AG04449 (cell line): ENCODE measurements at regions not wholly inside any gene's neighbourhood (a gene's known extent, or its start where the extent isn't known, plus 50 kb on each side); places are given as distances from the start of the nearest gene placed in this dataset.
A peak's percentile ranks its signal among the peaks of the same experiment; 100 is the strongest.

ENCODE experiments used
- CTCF ChIA-PET: fragments of 350-600 bp; formaldehyde crosslinking; extraction: SDS; loops from one replicate; lab custom pipeline; 2021; ENCODE audit warnings: antibody characterized with exemption; lab: Yijun Ruan, JAX
- POLR2A ChIA-PET: fragments of 400-600, 350-600 bp; formaldehyde crosslinking; extraction: SDS; loops from one replicate; lab custom pipeline; 2020; ENCODE audit warnings: antibody characterized with exemption, inconsistent platforms; lab: Yijun Ruan, JAX
- DNase-seq: peaks from one replicate; pipeline ENCODE4 v3.0.0-alpha.2; 2010; ENCODE audit warnings: low read depth, low spot score
- H3K4me3 ChIP-seq: 2 replicates; pipeline ENCODE4 v1.5.1; 2011; ENCODE audit warnings: low read depth, mild to moderate bottlenecking, control low read depth, low read length
- TF ChIP-seq, protein P1 (sequence below): IDR thresholded peaks from one replicate; pipeline ENCODE4 v1.5.1; 2011; ENCODE audit warnings: mild to moderate bottlenecking, moderate library complexity, low read length, control low read depth, inconsistent platforms; ENCODE audit not compliant: insufficient read depth; ENCODE audit errors: missing control alignments

DNA sequence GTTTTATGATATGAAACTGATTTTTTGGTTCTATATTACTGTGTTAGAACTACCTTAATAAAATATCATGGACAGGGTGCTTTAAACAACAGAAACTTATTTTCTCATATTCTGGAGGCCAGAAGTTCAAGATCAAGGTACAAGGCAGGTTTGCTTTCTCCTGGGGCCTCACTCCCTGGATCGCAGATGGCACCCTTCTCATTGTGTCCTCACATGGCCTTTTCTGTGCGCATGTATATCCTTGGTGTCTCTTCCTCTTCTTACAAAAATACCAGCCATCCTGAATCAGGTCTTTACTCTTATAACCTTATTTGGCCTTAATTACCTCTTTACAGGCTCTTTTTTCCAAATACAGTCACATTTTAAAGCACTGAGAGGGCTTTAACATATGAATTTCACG, 906.1 kb downstream of the CDH11 start:
- H3K4me3 ChIP-seq: no peak overlapping the region
- ChIA-PET CTCF (no interaction called here), POLR2A (no interaction called here)
- no peak for DNase-seq
- TF ChIP-seq, protein P1, sequence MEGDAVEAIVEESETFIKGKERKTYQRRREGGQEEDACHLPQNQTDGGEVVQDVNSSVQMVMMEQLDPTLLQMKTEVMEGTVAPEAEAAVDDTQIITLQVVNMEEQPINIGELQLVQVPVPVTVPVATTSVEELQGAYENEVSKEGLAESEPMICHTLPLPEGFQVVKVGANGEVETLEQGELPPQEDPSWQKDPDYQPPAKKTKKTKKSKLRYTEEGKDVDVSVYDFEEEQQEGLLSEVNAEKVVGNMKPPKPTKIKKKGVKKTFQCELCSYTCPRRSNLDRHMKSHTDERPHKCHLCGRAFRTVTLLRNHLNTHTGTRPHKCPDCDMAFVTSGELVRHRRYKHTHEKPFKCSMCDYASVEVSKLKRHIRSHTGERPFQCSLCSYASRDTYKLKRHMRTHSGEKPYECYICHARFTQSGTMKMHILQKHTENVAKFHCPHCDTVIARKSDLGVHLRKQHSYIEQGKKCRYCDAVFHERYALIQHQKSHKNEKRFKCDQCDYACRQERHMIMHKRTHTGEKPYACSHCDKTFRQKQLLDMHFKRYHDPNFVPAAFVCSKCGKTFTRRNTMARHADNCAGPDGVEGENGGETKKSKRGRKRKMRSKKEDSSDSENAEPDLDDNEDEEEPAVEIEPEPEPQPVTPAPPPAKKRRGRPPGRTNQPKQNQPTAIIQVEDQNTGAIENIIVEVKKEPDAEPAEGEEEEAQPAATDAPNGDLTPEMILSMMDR: no peak

DNA sequence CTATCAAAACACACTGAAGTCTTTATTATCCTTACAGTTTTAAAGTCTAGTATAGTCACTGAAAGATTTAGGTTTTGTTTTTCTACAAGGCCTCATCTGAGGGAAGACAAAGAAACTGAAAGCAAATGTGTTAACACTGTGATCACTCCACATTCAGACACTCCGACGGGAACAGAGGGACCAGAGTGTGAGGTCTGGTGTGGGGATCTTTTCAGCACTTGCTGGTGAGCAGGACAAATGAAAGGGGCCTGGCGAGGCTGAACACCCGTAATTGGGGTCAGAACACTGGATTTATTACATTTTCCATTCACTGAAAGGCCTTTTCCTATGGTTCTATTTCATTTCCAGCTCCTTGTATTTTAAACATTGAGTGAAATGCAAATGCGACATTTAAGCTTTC, 910.5 kb downstream of the CDH11 start:
- no peak overlapping the region for H3K4me3 ChIP-seq
- TF ChIP-seq, protein P1: no peak
- ChIA-PET POLR2A (no interaction called here), CTCF (interaction anchor here (1.1 kb wide), 1 partner anchor 18 kb away, joined by 3 read pairs; no protein-coding TSS in a partner anchor)
- no peak for DNase-seq

DNA sequence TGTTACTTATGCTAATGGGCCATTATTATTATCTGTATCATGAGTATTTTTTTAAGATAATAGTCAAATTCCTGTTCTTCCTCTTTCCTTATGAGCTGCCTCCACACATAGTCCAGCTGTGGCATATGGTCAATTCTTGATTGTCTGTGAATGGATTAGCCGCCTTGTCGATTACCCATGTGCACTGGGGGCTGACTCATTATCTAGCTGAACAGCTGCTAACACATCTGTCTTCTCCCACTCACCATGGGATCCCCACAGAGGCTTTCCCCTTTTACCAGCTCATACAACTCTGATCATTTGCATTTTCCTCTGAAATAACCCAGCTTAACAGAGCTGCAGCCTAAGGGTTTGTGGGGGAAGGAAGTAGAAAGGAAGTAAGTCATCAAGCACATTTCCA, 915.0 kb downstream of the CDH11 start:
- ChIA-PET CTCF (interaction anchor here (1.1 kb wide), 1 partner anchor 15 kb away, joined by 4 read pairs; no protein-coding TSS in a partner anchor), POLR2A (no interaction called here)
- no peak for DNase-seq

DNA sequence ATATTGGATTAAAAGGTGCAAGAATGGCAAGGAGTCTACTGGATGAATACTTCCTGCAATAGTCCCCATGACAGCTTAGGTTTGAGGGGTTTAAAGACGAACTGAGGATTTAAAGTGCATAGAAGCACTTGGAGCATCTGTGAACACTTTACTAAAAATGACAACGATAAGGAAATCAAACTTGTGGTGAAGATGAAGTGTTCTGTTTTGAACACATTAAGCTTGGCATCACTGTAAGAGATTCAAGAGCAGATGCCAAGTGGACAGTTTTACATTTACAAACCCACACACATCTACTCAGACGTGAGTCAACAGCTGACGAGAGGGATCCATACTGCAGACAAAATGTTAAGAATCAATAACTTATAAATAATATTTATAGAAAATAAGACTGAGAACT, 918.7 kb downstream of the CDH11 start:
- ChIA-PET POLR2A (no interaction called here), CTCF (no interaction called here)
- DNase-seq: no peak
- TF ChIP-seq, protein P1: no peak
- H3K4me3 ChIP-seq: no peak overlapping the region

More for the DNA sequence above, 915.0 kb downstream of the CDH11 start:
- TF ChIP-seq, protein P1: no peak
- H3K4me3 ChIP-seq: no peak overlapping the region

DNA sequence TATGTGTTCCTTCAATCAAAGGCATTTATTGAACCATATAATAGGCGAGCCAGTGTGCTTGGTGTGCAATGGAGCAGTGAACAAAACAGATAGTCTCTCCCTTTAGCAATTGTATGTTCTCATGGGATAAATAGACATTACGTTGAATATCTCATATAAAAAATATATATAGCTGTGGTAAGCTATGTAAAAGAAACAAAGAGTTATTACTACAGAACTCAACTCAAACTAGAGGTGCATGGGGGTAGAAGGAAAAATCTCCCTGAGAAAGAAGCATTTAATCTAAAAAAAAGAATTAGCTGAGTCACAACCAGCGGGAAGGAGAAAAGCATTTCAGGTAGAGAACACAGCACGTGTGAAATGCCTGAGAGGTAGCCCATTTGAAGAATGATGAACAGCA, 919.3 kb downstream of the CDH11 start:
- DNase-seq: no peak
- ChIA-PET CTCF (no interaction called here), POLR2A (no interaction called here)
- TF ChIP-seq, protein P1: no peak
- no peak overlapping the region for H3K4me3 ChIP-seq

DNA sequence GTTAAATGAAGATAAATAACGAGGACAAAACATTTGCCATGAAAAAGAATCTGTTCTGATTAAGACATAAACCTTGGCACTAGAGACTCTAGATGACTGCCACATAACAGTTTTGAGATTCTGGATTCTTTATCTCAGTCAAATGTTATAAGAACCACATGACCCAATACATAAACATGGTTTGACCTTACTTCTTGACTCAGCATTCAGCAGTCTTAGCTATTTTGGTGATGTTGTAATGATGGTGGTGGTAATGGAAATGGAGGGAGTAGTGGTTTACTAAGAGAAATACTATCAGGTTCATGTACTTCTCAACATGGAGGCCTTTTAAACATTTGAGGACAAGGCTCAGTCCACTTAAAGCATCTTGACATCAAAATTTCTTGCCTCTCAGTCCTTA, 925.4 kb downstream of the CDH11 start:
- CTCF ChIA-PET: no interaction called here
- TF ChIP-seq, protein P1: no peak
- H3K4me3 ChIP-seq: no peak overlapping the region
- DNase-seq: peak; percentile 29
- POLR2A ChIA-PET: no interaction called here
